Testis (tissue), 2 donors: ENCODE measurements at regions not wholly inside any gene's neighbourhood (a gene's known extent, or its start where the extent isn't known, plus 50 kb on each side); places are given as distances from the start of the nearest gene placed in this dataset.

ENCODE experiments used
- POLR2A ChIP-seq: fragments of 450-650 bp; IDR thresholded peaks from one replicate; pipeline ENCODE4 v1.6.1; 2017; ENCODE audit warnings: antibody characterized with exemption, mild to moderate bottlenecking, moderate library complexity
- TF ChIP-seq, protein P1 (sequence below), 3 experiments: fragments of 450-650 bp in 2 of 3; fragments of 200-600 bp in 1 of 3; sonication (generic) in 1 of 3; IDR thresholded peaks; one replicate each; pipeline ENCODE4 v1.5.1; 2016 to 2019; ENCODE audit warnings: antibody characterized with exemption in 3 of 3, mild to moderate bottlenecking in 2 of 3, moderate library complexity in 1 of 3

DNA sequence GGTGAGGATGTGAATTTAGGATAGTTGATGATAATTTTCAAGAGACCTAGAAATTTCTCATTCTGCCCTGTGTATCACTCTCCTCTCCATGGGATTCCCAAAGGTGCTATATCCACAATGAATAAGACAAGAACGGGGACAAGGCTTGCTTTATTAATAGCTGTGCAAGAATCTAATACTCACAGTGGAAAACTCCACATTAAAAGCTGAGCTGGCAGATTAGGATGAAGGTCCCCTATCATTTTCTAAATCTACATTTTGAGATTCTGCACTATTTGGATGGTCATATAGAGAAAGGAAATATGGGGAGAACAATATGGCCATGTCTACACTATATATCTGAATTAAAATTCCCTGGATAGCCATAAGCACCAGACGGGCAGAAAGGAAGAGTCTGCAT lies 411.0 kb upstream of the TGFBR2 start:
- TF ChIP-seq, protein P1, sequence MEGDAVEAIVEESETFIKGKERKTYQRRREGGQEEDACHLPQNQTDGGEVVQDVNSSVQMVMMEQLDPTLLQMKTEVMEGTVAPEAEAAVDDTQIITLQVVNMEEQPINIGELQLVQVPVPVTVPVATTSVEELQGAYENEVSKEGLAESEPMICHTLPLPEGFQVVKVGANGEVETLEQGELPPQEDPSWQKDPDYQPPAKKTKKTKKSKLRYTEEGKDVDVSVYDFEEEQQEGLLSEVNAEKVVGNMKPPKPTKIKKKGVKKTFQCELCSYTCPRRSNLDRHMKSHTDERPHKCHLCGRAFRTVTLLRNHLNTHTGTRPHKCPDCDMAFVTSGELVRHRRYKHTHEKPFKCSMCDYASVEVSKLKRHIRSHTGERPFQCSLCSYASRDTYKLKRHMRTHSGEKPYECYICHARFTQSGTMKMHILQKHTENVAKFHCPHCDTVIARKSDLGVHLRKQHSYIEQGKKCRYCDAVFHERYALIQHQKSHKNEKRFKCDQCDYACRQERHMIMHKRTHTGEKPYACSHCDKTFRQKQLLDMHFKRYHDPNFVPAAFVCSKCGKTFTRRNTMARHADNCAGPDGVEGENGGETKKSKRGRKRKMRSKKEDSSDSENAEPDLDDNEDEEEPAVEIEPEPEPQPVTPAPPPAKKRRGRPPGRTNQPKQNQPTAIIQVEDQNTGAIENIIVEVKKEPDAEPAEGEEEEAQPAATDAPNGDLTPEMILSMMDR (IDR thresholded peaks at IDR 0.05), result no peak
- TF ChIP-seq POLR2A, result no peak
